ENCODE measurements at regions not wholly inside any gene's neighbourhood (a gene's known extent, or its start where the extent isn't known, plus 50 kb on each side); places are given as distances from the start of the nearest gene placed in this dataset.

- TF ChIP-seq POLR2A (IDR thresholded peaks at IDR 0.05) (no peak), CTCF (IDR thresholded peaks at IDR 0.05) (no peak)
These were observed 96.5 kb upstream of the CREB5 start for GRCh38 chr7:28315565-28316410.
